CD4-positive, alpha-beta T cell treated with Interleukin-17A for 4 hours (primary cell): ENCODE measurements at regions not wholly inside any gene's neighbourhood (a gene's known extent, or its start where the extent isn't known, plus 50 kb on each side); places are given as distances from the start of the nearest gene placed in this dataset.
"Not testable (repeated sequence)": the region's sequence is repeated elsewhere in the genome, so short reads cannot be mapped to it uniquely, and the experiment has no call there.

ENCODE experiments used
- DNase-seq: peaks from one replicate; pipeline ENCODE4 v3.0.0-alpha.2; 2020; ENCODE audit warnings: mixed read lengths

DNA sequence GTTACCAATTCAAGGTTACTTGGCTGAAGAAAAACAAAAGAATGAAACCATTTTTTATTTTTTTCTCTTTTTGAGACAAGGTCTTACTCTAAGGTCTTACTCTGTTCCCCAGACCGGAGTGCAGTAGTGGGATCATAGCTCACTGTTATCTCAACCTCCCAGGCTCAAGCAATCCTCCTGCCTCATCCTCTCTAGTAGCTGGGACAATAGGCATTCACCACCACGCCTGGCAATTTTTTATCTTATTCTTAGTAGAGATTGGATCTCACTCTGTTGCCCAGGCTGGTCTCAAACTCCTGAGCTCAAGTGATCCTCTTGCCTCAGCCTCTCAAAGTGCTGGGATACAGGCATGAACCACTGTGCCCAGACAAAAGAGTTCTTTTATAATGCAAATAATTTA is 3732.0 kb upstream of the OR11H1 start:
- not testable (repeated sequence) for DNase-seq

DNA sequence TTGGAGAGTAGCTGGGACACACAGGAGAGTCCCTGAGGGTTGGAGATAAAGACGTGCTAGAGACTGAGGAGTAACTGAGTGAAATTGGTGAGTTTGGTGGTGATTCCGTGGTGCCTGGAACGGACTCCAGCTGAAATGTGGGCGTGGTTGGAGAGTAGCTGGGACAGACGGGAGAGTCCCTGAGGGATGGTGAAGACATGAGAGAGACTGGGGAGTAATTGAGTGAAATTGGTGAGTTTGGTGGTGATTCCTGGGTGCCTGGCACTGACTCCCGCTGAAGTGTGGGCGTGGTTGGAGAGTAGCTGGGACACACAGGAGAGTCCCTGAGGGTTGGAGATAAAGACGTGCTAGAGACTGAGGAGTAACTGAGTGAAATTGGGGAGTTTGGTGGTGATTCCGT is 3712.5 kb upstream of the OR11H1 start:
- not testable (repeated sequence) for DNase-seq

DNA sequence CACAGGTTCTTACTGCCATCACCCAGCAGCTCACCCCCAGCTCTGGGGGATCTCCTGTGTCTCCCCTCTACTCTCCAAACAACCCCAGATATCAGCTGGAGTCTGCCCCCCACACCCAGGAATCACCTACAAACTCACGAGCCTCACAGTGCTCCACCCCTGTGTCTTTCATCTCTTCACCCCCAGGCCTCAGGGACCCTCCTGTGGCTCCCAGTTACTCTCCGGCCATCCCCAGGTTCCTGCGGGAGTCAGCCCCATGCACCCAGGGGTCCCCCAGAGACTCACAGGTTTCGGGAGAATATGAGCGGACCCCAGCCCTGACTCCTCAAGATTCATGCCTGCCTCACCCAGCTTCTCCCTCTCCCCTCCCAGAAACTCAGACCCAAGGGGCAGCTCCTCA is 3709.1 kb upstream of the OR11H1 start:
- DNase-seq, result not testable (repeated sequence)

DNA sequence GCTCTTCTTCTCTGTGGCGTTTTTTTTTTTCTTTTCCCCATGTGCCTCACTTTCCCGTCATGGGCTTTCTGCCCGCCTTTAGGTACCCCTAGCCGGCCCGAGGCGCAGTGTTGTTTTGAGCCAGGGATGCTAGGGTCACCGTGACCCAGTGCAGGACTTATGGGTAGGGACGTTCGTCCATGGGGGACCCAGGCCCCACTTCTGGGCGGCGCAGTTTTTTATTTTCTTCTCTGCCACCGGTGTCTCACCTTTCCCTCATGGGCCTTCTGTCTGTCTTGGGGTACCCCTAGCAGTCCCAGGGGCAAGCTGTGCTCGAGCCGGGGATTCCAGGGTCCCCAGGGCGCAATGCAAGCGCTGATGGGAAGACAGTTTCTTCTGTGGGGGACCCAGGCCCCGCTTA is 3705.7 kb upstream of the OR11H1 start:
- not testable (repeated sequence) for DNase-seq

DNA sequence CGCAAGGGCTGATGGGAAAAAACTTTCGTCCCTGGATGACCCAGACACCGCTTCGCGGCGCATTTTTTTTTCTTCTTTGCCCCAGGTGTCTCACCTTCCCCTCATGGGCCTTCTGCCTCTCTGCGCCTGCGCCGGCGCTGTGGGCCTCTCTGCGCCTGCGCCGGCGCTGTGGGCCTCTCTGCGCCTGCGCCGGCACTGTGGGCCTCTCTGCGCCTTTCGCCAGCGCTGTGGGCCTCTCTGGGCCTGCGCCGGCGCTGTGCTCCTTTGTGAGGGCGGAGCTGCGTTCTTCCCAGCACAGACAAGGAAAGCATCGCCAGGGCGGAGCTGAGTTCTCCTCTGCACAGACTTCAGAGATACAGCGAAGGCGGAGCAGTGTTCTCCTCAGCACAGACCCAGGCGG is 3703.0 kb upstream of the OR11H1 start:
- not testable (repeated sequence) for DNase-seq

DNA sequence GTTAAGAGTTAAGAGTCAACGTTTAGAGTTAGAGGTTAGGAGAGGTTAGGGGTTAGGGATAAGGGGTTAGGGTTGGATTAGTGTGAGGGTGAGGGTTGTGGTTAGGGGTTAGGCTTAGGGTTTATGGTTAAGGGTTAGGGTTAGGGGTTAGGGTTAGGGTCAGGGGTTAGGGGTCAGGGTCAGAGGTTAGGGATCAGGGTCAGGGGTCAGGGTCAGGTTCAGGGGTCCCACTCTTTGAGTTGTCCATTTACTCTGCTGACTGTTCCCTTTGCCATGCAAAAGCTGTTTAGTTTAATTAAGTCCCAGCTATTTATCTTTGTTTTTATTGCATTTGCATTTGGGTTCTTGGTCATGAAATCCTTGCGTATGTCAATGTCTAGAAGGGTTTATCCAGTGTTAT is 3702.0 kb upstream of the OR11H1 start:
- DNase-seq, result not testable (repeated sequence)

DNA sequence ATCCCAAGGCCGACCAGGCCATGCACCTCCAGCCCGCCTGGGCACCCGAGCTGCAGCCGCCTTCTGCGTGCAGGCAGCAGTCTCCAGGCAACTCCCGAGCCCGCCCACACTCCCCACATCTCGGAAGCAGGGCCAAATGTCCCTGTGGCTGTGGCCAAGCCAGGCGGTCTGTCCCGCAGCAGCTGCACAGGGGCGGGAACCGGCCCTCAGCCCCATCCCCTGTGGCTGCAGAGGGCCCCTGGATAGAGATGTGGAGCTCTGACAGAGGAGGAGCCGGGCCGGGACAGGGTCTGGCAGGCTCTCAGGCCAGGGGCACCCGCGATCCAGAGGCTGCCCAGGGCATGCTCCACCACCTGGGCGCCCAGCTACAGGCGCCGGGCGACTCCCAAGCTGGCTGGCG is 3698.6 kb upstream of the OR11H1 start:
- DNase-seq, result peak; percentile 2
